ENCODE measurements at regions not wholly inside any gene's neighbourhood (a gene's known extent, or its start where the extent isn't known, plus 50 kb on each side); places are given as distances from the start of the nearest gene placed in this dataset.

GRCh38 chr16:6957681-6958080 lies 375.0 kb upstream of the RBFOX1 start:
- TF ChIP-seq YY1 (IDR thresholded peaks at IDR 0.05; ENCODE audit: insufficient read depth, insufficient read length) (no peak), ZNF274 (IDR thresholded peaks at IDR 0.05; ENCODE audit: low read depth, low read length) (no peak)
